HEK293 (cell line): ENCODE measurements at regions not wholly inside any gene's neighbourhood (a gene's known extent, or its start where the extent isn't known, plus 50 kb on each side); places are given as distances from the start of the nearest gene placed in this dataset.

Experiments
- CTCF ChIA-PET: fragments of 350-600 bp; formaldehyde crosslinking; extraction: SDS; loops from one replicate; lab custom pipeline; 2021; ENCODE audit warnings: antibody characterized with exemption; lab: Yijun Ruan, JAX
- POLR2A ChIA-PET: fragments of 300-600 bp; formaldehyde crosslinking; extraction: SDS; loops from one replicate; lab custom pipeline; 2020; ENCODE audit warnings: antibody characterized with exemption, inconsistent platforms; lab: Yijun Ruan, JAX
- H3K27ac ChIP-seq: fragments of 200-500 bp; sonication (Bioruptor generic); 2 replicates; pipeline ENCODE4 v1.5.1; 2014; ENCODE audit warnings: low read depth, low read length, control low read depth, inconsistent platforms; ENCODE audit errors: extremely low read depth
- H3K36me3 ChIP-seq, 2 experiments: fragments of 200-500 bp in 1 of 2; sonication (Bioruptor generic) in 1 of 2; 1 replicate in 1 of 2; 2 replicates in 1 of 2; pipeline ENCODE4 v1.5.1; 2014 to 2017; ENCODE audit warnings: inconsistent platforms in 2 of 2, low read length in 2 of 2; ENCODE audit not compliant: control insufficient read depth in 2 of 2, insufficient read depth in 1 of 2
- H3K4me1 ChIP-seq: fragments of 200-500 bp; sonication (Bioruptor generic); 2 replicates; pipeline ENCODE4 v1.5.1; 2014; ENCODE audit warnings: mild to moderate bottlenecking, low read length, inconsistent platforms; ENCODE audit not compliant: control insufficient read depth, insufficient read depth
- H3K4me3 ChIP-seq: 2 replicates; pipeline ENCODE4 v1.5.1; 2011; ENCODE audit warnings: low read depth, mild to moderate bottlenecking, control low read depth, low read length, moderate library complexity
- H3K9me3 ChIP-seq: fragments of 200-500 bp; sonication (Bioruptor generic); 2 replicates; pipeline ENCODE4 v1.5.1; 2014; ENCODE audit warnings: low read depth, low read length, inconsistent platforms; ENCODE audit not compliant: control insufficient read depth, insufficient read depth
- GLI2 ChIP-seq: fragments of 450-650 bp; formaldehyde crosslinking; IDR thresholded peaks from 2 replicates; pipeline ENCODE4; 2017; ENCODE audit warnings: missing biosample characterization, missing genetic modification characterization, low read depth, borderline replicate concordance
- GLI4 ChIP-seq: fragments of 450-650 bp; formaldehyde crosslinking; IDR thresholded peaks from 2 replicates; pipeline ENCODE4 v1.5.1; 2016; ENCODE audit warnings: missing biosample characterization, missing genetic modification characterization
- HOXA7 ChIP-seq: sonication (generic); formaldehyde crosslinking; IDR thresholded peaks from 2 replicates; pipeline ENCODE4 v1.8.1; 2022; ENCODE audit warnings: missing genetic modification reagents, borderline replicate concordance
- IKZF3 ChIP-seq: fragments of 450-650 bp; IDR thresholded peaks from 2 replicates; pipeline ENCODE4 v1.5.0; 2018; ENCODE audit warnings: missing biosample characterization, mild to moderate bottlenecking, missing genetic modification characterization, moderate library complexity
- KLF7 ChIP-seq: fragments of 450-650 bp; formaldehyde crosslinking; IDR thresholded peaks from 2 replicates; pipeline ENCODE4 v1.5.1; 2016; ENCODE audit warnings: missing biosample characterization, missing genetic modification characterization, borderline replicate concordance
- KLF9 ChIP-seq: fragments of 450-650 bp; formaldehyde crosslinking; IDR thresholded peaks from 2 replicates; pipeline ENCODE4 v1.5.1; 2016; ENCODE audit warnings: missing biosample characterization, missing genetic modification characterization, low read depth
- MEIS1 ChIP-seq: sonication (generic); formaldehyde crosslinking; IDR thresholded peaks from 2 replicates; pipeline ENCODE4 v1.8.1; 2022; ENCODE audit warnings: missing genetic modification reagents, mild to moderate bottlenecking, borderline replicate concordance
- MZF1 ChIP-seq: fragments of 450-650 bp; formaldehyde crosslinking; IDR thresholded peaks from 2 replicates; pipeline ENCODE4 v1.5.1; 2017; ENCODE audit warnings: missing biosample characterization, missing genetic modification characterization, borderline replicate concordance
- OVOL3 ChIP-seq: fragments of 450-650 bp; formaldehyde crosslinking; IDR thresholded peaks from 2 replicates; pipeline ENCODE4 v1.5.1; 2016; ENCODE audit warnings: missing biosample characterization, missing genetic modification characterization
- SCRT1 ChIP-seq: fragments of 450-650 bp; formaldehyde crosslinking; IDR thresholded peaks from 2 replicates; pipeline ENCODE4 v1.5.1; 2016; ENCODE audit warnings: missing biosample characterization, missing genetic modification characterization, borderline replicate concordance
- SP3 ChIP-seq: fragments of 450-650 bp; formaldehyde crosslinking; IDR thresholded peaks from 2 replicates; pipeline ENCODE4 v1.5.1; 2016; ENCODE audit warnings: missing biosample characterization, missing genetic modification characterization
- WT1 ChIP-seq: fragments of 450-650 bp; formaldehyde crosslinking; IDR thresholded peaks from 2 replicates; pipeline ENCODE4 v1.5.1; 2016; ENCODE audit warnings: missing biosample characterization, missing genetic modification characterization
- ZBTB17 ChIP-seq: fragments of 450-650 bp; formaldehyde crosslinking; IDR thresholded peaks from 2 replicates; pipeline ENCODE4 v1.5.1; 2016; ENCODE audit warnings: missing biosample characterization, missing genetic modification characterization
- ZNF121 ChIP-seq: fragments of 450-650 bp; formaldehyde crosslinking; IDR thresholded peaks from 2 replicates; pipeline ENCODE4 v1.5.1; 2016; ENCODE audit warnings: missing biosample characterization, missing genetic modification characterization
- ZNF16 ChIP-seq: fragments of 450-650 bp; formaldehyde crosslinking; IDR thresholded peaks from 2 replicates; pipeline ENCODE4 v1.5.1; 2016; ENCODE audit warnings: low read depth, missing biosample characterization, missing genetic modification characterization
- ZNF2 ChIP-seq: fragments of 450-650 bp; formaldehyde crosslinking; IDR thresholded peaks from 2 replicates; pipeline ENCODE4 v1.5.1; 2016; ENCODE audit warnings: missing biosample characterization, missing genetic modification characterization
- ZNF248 ChIP-seq: fragments of 450-650 bp; formaldehyde crosslinking; IDR thresholded peaks from 2 replicates; pipeline ENCODE4 v1.5.1; 2017; ENCODE audit warnings: missing biosample characterization, missing genetic modification characterization
- ZNF292 ChIP-seq: fragments of 450-650 bp; formaldehyde crosslinking; IDR thresholded peaks from 2 replicates; pipeline ENCODE4 v1.5.1; 2016; ENCODE audit warnings: low read depth, missing biosample characterization, missing genetic modification characterization, borderline replicate concordance
- ZNF335 ChIP-seq: fragments of 450-650 bp; formaldehyde crosslinking; conservative IDR thresholded peaks from 2 replicates; pipeline ENCODE4 v1.5.1; 2016; ENCODE audit warnings: missing biosample characterization, missing genetic modification characterization
- ZNF354C ChIP-seq: fragments of 450-650 bp; formaldehyde crosslinking; IDR thresholded peaks from 2 replicates; pipeline ENCODE4 v1.5.1; 2016; ENCODE audit warnings: missing biosample characterization, missing genetic modification characterization, low read depth, borderline replicate concordance
- ZNF423 ChIP-seq: fragments of 450-650 bp; formaldehyde crosslinking; IDR thresholded peaks from 2 replicates; pipeline ENCODE4 v1.5.1; 2016; ENCODE audit warnings: missing biosample characterization, missing genetic modification characterization
- ZNF473 ChIP-seq: fragments of 450-650 bp; formaldehyde crosslinking; IDR thresholded peaks from 2 replicates; pipeline ENCODE4 v1.5.1; 2017; ENCODE audit warnings: missing biosample characterization, missing genetic modification characterization
- ZNF548 ChIP-seq: fragments of 450-650 bp; formaldehyde crosslinking; IDR thresholded peaks from 2 replicates; pipeline ENCODE4 v1.5.1; 2016; ENCODE audit warnings: missing biosample characterization, missing genetic modification characterization
- ZNF555 ChIP-seq: fragments of 450-650 bp; formaldehyde crosslinking; conservative IDR thresholded peaks from 2 replicates; pipeline ENCODE4 v1.5.1; 2017; ENCODE audit warnings: missing biosample characterization, mild to moderate bottlenecking, missing genetic modification characterization, inconsistent platforms
- ZNF560 ChIP-seq: fragments of 450-650 bp; formaldehyde crosslinking; IDR thresholded peaks from 2 replicates; pipeline ENCODE4 v1.5.1; 2017; ENCODE audit warnings: missing biosample characterization, missing genetic modification characterization, borderline replicate concordance
- ZNF585B ChIP-seq: fragments of 450-650 bp; formaldehyde crosslinking; IDR thresholded peaks from 2 replicates; pipeline ENCODE4 v1.5.1; 2016; ENCODE audit warnings: missing biosample characterization, missing genetic modification characterization
- ZNF624 ChIP-seq: fragments of 450-650 bp; formaldehyde crosslinking; IDR thresholded peaks from 2 replicates; pipeline ENCODE4 v1.5.1; 2017; ENCODE audit warnings: missing biosample characterization, missing genetic modification characterization
- ZSCAN23 ChIP-seq: fragments of 450-650 bp; formaldehyde crosslinking; IDR thresholded peaks from 2 replicates; pipeline ENCODE4 v1.5.1; 2016; ENCODE audit warnings: missing biosample characterization, missing genetic modification characterization
- TF ChIP-seq, protein P1 (sequence below): IDR thresholded peaks from 2 replicates; pipeline ENCODE4 v1.6.1; 2011; ENCODE audit warnings: mild to moderate bottlenecking, low read depth, low read length, borderline replicate concordance
- TF ChIP-seq, protein P2 (sequence below): fragments of 450-650 bp; formaldehyde crosslinking; IDR thresholded peaks from 2 replicates; pipeline ENCODE4 v1.5.1; 2016; ENCODE audit warnings: missing biosample characterization, missing genetic modification characterization, borderline replicate concordance
- TF ChIP-seq, protein P3 (sequence below): fragments of 450-650 bp; formaldehyde crosslinking; optimal IDR thresholded peaks from 2 replicates; pipeline ENCODE3; 2016; ENCODE audit warnings: missing biosample characterization, mild to moderate bottlenecking, missing genetic modification characterization

DNA sequence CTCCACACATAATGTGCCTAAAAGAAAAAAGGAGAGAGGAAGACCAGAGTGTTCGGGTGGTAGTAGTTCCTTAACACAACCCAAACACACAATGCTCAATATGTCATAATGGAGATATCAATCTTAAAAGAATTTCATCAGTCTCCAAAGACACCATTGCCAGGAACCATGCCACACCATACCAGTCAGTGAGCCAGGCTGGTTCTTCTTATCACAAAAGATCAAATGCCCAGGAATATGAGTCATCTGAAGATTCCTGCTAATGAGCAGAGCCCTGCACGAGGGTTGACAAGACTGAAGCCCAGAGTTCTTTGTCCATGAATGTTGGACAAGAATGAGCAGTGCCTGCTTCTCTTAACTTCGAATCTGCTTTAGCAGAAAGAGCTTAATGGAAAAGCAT, 262.3 kb downstream of the ZNF516 start (continued):
- TF ChIP-seq ZNF624 (tag by site-specific recombination) (no peak), HOXA7 (CRISPR knock-in tag) (no peak), KLF9 (no peak), ZNF248 (no peak), GLI2 (no peak), ZNF423 (no peak)
- TF ChIP-seq, protein P1, sequence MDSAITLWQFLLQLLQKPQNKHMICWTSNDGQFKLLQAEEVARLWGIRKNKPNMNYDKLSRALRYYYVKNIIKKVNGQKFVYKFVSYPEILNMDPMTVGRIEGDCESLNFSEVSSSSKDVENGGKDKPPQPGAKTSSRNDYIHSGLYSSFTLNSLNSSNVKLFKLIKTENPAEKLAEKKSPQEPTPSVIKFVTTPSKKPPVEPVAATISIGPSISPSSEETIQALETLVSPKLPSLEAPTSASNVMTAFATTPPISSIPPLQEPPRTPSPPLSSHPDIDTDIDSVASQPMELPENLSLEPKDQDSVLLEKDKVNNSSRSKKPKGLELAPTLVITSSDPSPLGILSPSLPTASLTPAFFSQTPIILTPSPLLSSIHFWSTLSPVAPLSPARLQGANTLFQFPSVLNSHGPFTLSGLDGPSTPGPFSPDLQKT: no peak

DNA sequence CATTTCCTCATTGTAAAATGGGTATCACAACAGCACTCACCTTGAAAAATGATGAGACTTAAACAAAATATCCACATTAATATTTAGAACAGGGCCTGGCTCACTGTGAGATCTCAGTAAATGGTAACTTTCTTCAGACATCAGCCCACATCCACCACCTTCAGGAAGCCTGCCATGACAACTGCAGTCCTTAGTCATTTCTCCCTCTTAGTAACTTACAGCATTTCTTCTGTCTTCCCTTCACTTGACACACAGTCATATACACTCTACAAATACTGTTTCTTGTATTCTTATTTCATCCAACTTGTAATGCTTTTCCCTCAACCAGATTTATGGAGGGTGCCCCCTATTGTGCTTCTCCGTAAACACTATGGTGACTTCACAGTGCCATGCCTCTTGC, 263.0 kb downstream of the ZNF516 start:
- H3K4me3 ChIP-seq: no peak overlapping the region
- H3K4me1 ChIP-seq: no peaks in the 10 kb centered on the region
- no peak for TF ChIP-seq MZF1 (tag by site-specific recombination)
- no peak for TF ChIP-seq ZNF585B
- TF ChIP-seq ZNF16 (tag by site-specific recombination): no peak
- no peak for TF ChIP-seq MEIS1 (CRISPR knock-in tag)
- no peak for TF ChIP-seq WT1 (tag by site-specific recombination)
- TF ChIP-seq ZNF292 (tag by site-specific recombination): no peak
- TF ChIP-seq ZNF473 (tag by site-specific recombination): no peak
- no peak for TF ChIP-seq ZBTB17 (tag by site-specific recombination)
- TF ChIP-seq IKZF3: no peak
- TF ChIP-seq SCRT1: no peak
- H3K9me3 ChIP-seq: no peaks in the 10 kb centered on the region
- no peak overlapping the region for H3K27ac ChIP-seq
- H3K36me3 ChIP-seq: no peaks in the 10 kb centered on the region
- CTCF ChIA-PET: interaction anchor here (0.6 kb wide), 1 partner anchor 23 kb away, joined by 3 read pairs; no protein-coding TSS in a partner anchor
- POLR2A ChIA-PET: no interaction called here

DNA sequence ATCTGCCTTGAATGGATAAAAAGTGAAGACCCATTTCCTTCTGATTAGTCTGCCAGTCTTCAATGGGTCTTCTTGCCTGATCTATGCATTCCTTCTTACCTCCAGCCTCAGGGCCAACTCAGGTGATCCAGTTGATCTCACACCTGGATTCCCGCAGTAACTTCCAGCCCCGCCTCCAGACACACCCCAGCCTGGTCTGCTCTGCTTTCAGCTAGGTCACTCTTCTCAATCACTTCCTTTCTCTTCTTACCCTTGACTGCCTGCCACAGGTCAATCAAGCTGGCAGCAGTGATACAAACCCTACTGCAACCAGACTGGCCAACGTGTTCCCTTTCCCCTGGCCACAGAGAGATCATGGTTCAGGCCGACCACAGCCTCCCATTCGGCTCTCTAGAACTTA, 263.6 kb downstream of the ZNF516 start:
- Histone ChIP-seq H3K36me3 (no peaks in the 10 kb centered on the region), H3K9me3 (no peaks in the 10 kb centered on the region), H3K27ac (no peak overlapping the region), H3K4me1 (no peaks in the 10 kb centered on the region), H3K4me3 (no peak overlapping the region)
- CTCF ChIA-PET: interaction anchor here (0.6 kb wide), 1 partner anchor 23 kb away, joined by 3 read pairs; no protein-coding TSS in a partner anchor
- TF ChIP-seq ZNF354C: no peak
- no peak for TF ChIP-seq OVOL3 (tag by site-specific recombination)
- TF ChIP-seq HOXA7 (CRISPR knock-in tag): no peak
- TF ChIP-seq KLF7: no peak
- POLR2A ChIA-PET: no interaction called here

DNA sequence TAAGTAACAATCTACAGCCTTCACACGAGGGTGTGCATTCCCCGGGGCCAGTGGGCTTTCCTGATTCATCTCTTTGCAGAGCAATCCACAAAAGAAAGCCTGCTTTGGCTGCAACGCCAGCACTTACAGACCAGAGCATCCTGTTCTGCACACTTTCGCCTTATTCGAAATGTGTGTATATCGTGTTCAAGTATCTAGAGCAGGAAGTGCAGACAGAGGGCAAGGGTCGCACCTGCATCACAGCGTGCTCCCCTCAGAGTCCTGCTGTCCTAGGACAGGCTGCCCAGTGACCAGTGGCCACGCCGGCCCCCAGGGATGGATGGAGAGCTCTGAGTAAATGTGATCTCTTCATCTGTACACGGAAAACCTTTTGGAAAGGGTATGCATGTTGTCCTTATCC, 264.3 kb downstream of the ZNF516 start:
- no peak overlapping the region for H3K27ac ChIP-seq
- no peaks in the 10 kb centered on the region for H3K4me1 ChIP-seq
- no peaks in the 10 kb centered on the region for H3K36me3 ChIP-seq
- CTCF ChIA-PET: no interaction called here
- H3K9me3 ChIP-seq: no peaks in the 10 kb centered on the region
- TF ChIP-seq GLI2: no peak
- TF ChIP-seq ZNF121 (tag by site-specific recombination): no peak
- no peak for TF ChIP-seq SP3 (tag by site-specific recombination)
- no peak for TF ChIP-seq ZNF2 (tag by site-specific recombination)
- TF ChIP-seq ZNF555: no peak
- TF ChIP-seq ZSCAN23 (tag by site-specific recombination): no peak
- no peak for TF ChIP-seq ZNF548 (tag by site-specific recombination)
- TF ChIP-seq ZNF335 (tag by site-specific recombination): no peak
- TF ChIP-seq ZNF560 (tag by site-specific recombination): no peak
- TF ChIP-seq, protein P2, sequence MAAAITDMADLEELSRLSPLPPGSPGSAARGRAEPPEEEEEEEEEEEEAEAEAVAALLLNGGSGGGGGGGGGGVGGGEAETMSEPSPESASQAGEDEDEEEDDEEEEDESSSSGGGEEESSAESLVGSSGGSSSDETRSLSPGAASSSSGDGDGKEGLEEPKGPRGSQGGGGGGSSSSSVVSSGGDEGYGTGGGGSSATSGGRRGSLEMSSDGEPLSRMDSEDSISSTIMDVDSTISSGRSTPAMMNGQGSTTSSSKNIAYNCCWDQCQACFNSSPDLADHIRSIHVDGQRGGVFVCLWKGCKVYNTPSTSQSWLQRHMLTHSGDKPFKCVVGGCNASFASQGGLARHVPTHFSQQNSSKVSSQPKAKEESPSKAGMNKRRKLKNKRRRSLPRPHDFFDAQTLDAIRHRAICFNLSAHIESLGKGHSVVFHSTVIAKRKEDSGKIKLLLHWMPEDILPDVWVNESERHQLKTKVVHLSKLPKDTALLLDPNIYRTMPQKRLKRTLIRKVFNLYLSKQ: no peak
- TF ChIP-seq, protein P3, sequence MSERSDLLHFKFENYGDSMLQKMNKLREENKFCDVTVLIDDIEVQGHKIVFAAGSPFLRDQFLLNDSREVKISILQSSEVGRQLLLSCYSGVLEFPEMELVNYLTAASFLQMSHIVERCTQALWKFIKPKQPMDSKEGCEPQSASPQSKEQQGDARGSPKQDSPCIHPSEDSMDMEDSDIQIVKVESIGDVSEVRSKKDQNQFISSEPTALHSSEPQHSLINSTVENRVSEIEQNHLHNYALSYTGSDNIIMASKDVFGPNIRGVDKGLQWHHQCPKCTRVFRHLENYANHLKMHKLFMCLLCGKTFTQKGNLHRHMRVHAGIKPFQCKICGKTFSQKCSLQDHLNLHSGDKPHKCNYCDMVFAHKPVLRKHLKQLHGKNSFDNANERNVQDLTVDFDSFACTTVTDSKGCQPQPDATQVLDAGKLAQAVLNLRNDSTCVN (tag by site-specific recombination): no peak
- no peak for TF ChIP-seq GLI4 (tag by site-specific recombination)
- TF ChIP-seq, all 188 proteins: peak for 0
- H3K4me3 ChIP-seq: no peak overlapping the region
- POLR2A ChIA-PET: no interaction called here
